ENCODE measurements at regions not wholly inside any gene's neighbourhood (a gene's known extent, or its start where the extent isn't known, plus 50 kb on each side); places are given as distances from the start of the nearest gene placed in this dataset.

DNA sequence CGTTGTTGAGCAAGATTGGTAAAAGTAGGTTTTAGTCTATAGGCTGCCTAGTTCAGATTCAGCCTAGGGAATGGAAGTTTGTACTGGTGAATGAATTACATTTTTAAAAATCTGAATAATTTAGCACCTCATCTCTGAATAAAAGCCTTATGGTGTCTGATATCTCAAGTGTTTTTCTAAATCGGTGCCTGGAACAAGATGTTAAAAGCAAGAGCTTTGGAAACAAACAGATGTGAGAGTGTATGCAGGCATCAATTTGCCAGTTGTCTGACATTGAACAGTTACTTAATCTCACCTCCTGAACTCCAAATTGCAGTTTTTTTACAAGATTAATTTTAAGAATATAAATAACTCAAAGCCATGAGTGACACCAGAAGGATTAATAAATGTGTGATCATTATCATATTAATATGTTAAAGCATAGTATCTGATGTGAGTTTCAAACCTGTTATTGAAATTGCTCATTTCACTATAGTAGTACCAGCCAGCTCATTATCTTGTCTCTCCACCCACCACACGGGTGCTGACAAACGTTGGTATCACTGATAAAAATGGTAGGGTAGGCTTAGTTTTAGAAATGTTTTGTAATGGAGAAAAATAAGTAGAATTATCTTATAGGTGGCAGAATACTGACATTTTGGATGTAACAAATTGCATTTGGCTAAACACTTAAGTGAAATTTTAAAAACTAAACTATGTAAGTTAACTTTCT lies 157.3 kb downstream of the FAM83B start:
- TF ChIP-seq, protein P1, sequence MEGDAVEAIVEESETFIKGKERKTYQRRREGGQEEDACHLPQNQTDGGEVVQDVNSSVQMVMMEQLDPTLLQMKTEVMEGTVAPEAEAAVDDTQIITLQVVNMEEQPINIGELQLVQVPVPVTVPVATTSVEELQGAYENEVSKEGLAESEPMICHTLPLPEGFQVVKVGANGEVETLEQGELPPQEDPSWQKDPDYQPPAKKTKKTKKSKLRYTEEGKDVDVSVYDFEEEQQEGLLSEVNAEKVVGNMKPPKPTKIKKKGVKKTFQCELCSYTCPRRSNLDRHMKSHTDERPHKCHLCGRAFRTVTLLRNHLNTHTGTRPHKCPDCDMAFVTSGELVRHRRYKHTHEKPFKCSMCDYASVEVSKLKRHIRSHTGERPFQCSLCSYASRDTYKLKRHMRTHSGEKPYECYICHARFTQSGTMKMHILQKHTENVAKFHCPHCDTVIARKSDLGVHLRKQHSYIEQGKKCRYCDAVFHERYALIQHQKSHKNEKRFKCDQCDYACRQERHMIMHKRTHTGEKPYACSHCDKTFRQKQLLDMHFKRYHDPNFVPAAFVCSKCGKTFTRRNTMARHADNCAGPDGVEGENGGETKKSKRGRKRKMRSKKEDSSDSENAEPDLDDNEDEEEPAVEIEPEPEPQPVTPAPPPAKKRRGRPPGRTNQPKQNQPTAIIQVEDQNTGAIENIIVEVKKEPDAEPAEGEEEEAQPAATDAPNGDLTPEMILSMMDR (IDR thresholded peaks at IDR 0.05; ENCODE audit: low read length), result no peak
- TF ChIP-seq EZH2phosphoT487 (IDR thresholded peaks at IDR 0.05; ENCODE audit: low read length), result no peak
- TF ChIP-seq EZH2 (optimal IDR thresholded peaks at IDR 0.05; ENCODE audit: low read depth, low read length), result no peak
